ENCODE measurements at regions not wholly inside any gene's neighbourhood (a gene's known extent, or its start where the extent isn't known, plus 50 kb on each side); places are given as distances from the start of the nearest gene placed in this dataset.
"Not testable (repeated sequence)": the region's sequence is repeated elsewhere in the genome, so short reads cannot be mapped to it uniquely, and the experiment has no call there.

- not testable (repeated sequence) for DNase-seq
These were observed 81.0 kb upstream of the COBL start for GRCh38 chr7:51397608-51398007.

GRCh38 chr7:51393003-51393402 lies 76.4 kb upstream of the COBL start:
- DNase-seq = not testable (repeated sequence)

DNA sequence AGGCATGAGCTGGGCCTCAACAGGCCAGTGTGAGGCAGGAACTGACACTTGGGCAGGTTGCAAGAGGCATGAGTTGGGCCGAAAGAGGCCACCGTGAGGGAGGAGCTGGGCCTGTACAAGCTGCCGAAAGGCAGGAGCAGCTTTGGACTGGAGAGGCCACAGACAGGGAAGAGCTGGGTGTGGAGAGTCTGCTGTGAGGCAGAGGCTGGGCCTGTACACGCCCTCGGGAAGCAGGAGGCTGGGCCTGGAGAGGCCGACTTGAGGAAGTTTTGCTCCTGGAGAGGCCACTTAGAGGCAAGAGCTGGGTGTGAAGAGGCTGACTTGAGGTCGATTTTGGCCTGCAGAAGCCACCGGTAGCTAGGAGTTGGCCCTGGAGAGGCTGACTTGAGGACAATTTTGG lies 73.3 kb upstream of the COBL start:
- not testable (repeated sequence) for DNase-seq

- not testable (repeated sequence) for DNase-seq
These were observed 72.7 kb upstream of the COBL start for GRCh38 chr7:51389216-51389812.

GRCh38 chr7:51388241-51388640 lies 71.6 kb upstream of the COBL start:
- DNase-seq = not testable (repeated sequence)

- not testable (repeated sequence) for DNase-seq
These were observed 70.4 kb upstream of the COBL start for GRCh38 chr7:51386806-51387568.

- DNase-seq = not testable (repeated sequence)
These were observed 69.6 kb upstream of the COBL start for GRCh38 chr7:51386184-51386583.

DNA sequence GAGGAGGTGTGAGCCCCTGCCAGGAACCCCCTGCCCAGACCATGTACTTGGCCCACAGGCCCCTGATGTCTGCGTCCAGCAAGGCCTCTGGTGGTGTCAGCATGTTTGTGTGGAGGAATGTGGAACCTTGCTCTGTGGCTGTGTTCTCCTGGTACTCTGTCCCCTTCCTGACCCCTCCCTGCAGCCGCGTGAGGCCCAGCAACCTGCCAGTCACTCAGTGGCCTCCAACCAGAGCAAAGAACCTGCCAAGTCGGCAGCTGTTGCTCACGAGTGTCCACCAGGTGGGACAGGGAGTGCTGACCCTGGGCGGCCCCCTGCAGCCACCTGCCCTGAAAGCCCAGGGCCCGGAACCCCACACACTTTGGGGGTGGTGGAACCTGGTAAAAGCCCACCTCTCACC lies 65.6 kb upstream of the COBL start:
- DNase-seq = not testable (repeated sequence)

DNA sequence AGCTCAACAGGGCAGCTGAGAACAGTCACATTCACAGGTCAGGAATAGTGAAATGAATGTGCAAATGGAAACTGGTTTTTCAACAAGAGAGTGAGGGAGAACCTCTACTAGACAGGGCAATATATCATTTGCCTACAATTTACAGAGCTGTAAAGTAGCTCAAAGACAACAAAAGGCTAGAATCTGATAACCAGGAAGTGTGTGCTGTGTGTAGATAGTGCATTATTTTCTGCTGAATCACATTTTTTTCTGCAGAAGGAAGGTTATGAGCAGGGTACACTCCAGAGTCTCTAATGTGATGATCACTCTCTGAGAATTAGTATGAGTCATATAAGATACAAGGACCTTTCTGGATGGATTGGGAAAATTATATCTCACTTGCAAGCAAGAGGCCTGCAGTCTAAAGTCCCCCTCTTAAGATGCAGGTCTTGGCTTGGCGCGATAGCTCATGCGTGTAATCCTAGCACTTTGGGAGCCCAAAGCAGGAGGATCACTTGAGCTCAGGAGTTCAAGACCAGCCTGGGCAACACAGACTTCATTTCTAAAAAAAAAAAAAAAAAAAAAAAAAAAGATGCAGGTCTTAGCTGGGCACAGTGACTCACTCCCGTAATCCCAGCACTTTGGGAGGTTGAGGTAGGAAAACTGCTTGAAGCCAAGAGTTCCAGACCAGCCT lies 59.9 kb upstream of the COBL start:
- no peak for DNase-seq

GRCh38 chr7:51374936-51375335 lies 58.3 kb upstream of the COBL start:
- DNase-seq = no peak

DNA sequence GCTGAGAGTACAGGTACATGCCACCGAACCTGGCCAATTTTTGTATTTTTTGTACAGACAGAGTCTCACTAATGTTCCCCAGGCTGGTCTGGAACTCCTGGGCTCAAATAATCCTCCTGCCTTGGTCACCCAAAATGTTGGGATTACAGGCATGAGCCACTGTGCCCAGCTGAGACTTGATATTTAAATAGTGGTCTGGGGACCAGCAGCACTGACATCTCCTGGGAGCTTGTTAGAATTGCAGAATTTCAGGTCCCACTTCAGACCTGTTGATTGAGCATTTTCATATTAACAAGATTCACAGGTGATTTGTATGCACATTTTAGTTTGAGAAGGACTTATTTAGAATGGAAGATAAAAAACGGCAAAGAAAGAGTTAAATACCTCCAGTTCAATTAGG lies 57.0 kb upstream of the COBL start:
- not testable (repeated sequence) for DNase-seq

DNA sequence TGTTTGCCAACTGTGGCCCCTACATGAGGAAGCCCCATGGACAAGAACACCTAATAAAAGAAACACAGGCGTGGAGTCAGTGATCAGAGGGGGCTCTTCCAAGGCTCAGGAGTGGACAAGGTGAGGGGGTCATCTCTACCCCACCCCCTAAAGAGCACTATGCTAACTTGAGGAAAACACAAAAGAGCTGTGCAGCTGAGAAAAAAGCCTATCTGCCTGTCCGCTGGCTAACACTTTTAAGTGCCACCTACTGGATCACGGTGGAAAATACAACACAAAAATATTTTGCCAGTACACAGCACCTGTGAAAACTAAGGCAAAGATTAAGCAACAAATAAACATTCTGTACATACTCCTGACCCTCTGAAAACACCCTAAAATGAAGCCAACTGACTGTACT lies 53.1 kb upstream of the COBL start:
- peak in 1 of 2 donors; percentile 5 for DNase-seq

- DNase-seq = not testable (repeated sequence)
These were observed 52.6 kb upstream of the COBL start for GRCh38 chr7:51369228-51369627.

DNA sequence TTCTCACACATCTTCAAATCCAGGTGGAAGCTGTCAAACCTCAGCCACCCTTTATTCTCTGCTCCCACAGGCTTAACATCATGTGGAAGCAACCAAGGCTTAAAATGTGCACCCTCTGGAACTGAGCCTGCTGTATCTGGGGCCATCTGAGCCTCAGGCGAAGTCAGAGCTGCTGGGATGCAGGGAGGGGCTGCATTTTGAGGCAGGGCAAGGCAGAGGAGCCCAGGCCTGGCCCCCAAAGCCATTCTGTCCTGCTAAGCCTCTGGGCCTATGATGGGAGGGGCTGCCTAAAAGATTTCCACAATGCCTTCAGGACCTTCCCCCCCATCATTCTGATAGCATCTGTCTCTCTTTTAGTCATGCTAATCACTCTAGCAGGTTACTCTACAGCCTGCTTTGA lies 51.7 kb upstream of the COBL start:
- no peak for DNase-seq

DNA sequence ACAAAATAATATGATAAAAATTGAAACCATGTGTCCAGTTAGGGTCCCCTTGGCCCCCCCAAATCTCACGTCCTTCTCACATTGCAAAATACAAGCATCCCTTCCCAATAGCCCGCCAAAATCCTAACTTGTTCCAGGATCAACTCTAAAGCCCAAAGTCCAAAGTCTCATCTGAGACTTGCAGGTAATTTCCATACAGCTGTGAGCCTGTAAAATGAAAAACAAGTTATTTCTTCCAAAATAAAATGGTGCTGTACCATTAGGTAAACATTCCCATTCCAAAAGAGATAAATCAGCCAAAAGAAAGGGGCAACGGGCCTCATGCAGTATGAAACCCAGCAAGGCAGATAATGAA lies 51.0 kb upstream of the COBL start:
- no peak for DNase-seq

- DNase-seq = peak; percentile 42 to 51
These were observed 50.5 kb upstream of the COBL start for GRCh38 chr7:51366930-51367613.
